Psoas muscle (tissue), 7 donors: ENCODE measurements at regions not wholly inside any gene's neighbourhood (a gene's known extent, or its start where the extent isn't known, plus 50 kb on each side); places are given as distances from the start of the nearest gene placed in this dataset.
"Not testable (repeated sequence)": the region's sequence is repeated elsewhere in the genome, so short reads cannot be mapped to it uniquely, and the experiment has no call there.

Source experiments
- ATAC-seq, 4 donors: fragments of 200-7000 bp; cut with Tn5 transposase; one replicate each; pipeline ENCODE4 v1.9.1; 2020; ENCODE audit warnings: moderate library complexity in 3 of 4, mild to moderate bottlenecking in 2 of 4
- DNase-seq, 2 donors: peaks; one replicate each; pipeline ENCODE4 v3.0.0-alpha.2; 2020
- H3K27ac ChIP-seq: fragments of 200-600 bp; one replicate; pipeline ENCODE4 v1.8.0; 2022
- H3K27me3 ChIP-seq, 3 donors: fragments of 200-600 bp in 1 of 3; one replicate each; pipeline versions ENCODE4 v1.6.1 to v1.8.0; 2013 to 2022; ENCODE audit warnings: low read length in 2 of 3, mild to moderate bottlenecking in 2 of 3, moderate library complexity in 1 of 3; ENCODE audit not compliant: insufficient read depth in 3 of 3
- H3K36me3 ChIP-seq, 2 donors: fragments of 200-600 bp in 1 of 2; one replicate each; pipeline versions ENCODE4 v1.6.1 to v1.8.0; 2013 to 2022; ENCODE audit warnings: low read depth in 1 of 2, mild to moderate bottlenecking in 1 of 2, moderate library complexity in 1 of 2; ENCODE audit not compliant: insufficient read depth in 1 of 2
- H3K4me1 ChIP-seq: fragments of 200-600 bp; one replicate; pipeline ENCODE4 v1.8.0; 2022
- H3K4me3 ChIP-seq: fragments of 200-600 bp; one replicate; pipeline ENCODE4 v1.8.0; 2022; ENCODE audit warnings: mild to moderate bottlenecking
- H3K9me3 ChIP-seq: fragments of 200-600 bp; one replicate; pipeline ENCODE4 v1.8.0; 2022
- CTCF ChIP-seq: fragments of 200-600 bp; IDR thresholded peaks from one replicate; pipeline ENCODE4 v1.8.0; 2022; ENCODE audit warnings: antibody characterized with exemption
- WGBS, 3 donors: extraction: QIAGEN DNeasy Blood & Tissue Kit; methylation state at CpG; one replicate each; pipeline versions ENCODE4 v1.1.6 to v1.1.7; 2013; 5-methylcytosine and 5-hydroxymethylcytosine counted together
- intact Hi-C, 2 donors: fragments of 100-400 bp; cut with DNase I; formaldehyde crosslinking; loops; one replicate each; pipeline versions ENCODE4 v1.11.0 to v1.14.2; 2022
- donor health status: healthy with polysubstance abuse.
- donor health status: DM: no; HTN: no; CAD: no; lungs with moderate emphysema.
- donor health status: Bipolar disorder and iron deficiency.
- donor health status: healthy.
- donor health status: DM: yes; HTN: yes; CAD: no.
- donor health status: DM: no; HTN: no; CAD: no.
- donor health status: DM: yes; HTN: yes; CAD: no.

DNA sequence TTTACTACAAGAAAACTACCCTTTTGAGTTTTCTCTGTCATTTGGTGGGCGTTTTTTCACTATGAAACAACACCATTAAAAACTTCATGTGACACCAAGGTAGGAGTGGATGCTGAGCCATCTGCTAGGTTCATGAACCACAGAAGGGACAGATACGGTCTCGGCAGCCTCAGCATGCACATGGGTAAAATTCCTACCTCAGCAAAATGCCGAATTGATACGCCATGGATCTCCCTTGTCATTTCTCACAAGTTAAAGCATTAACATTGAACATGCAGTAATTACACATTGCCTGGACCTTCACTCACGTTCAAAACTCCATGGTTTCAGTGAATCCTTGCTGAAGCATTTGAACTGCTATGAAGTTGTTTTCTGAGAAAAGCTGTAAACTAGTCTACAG, 121.5 kb upstream of the EGR2 start:
- WGBS, 3 donors, result 87 to 91% (median 89%) methylated on average over 6 of the region's 6 CpGs
- intact Hi-C loops, result no loop called here
- H3K27me3 ChIP-seq, result no peaks in the 10 kb centered on the region
- no peaks in the 10 kb centered on the region for H3K9me3 ChIP-seq
- H3K4me1 ChIP-seq, result no peaks in the 10 kb centered on the region
- TF ChIP-seq CTCF, result no peak
- no peak overlapping the region for H3K27ac ChIP-seq
- ATAC-seq (no peak), DNase-seq (no peak)
- no peaks in the 10 kb centered on the region for H3K36me3 ChIP-seq
- H3K4me3 ChIP-seq, result no peak overlapping the region

GRCh38 chr10:62935022-62935421, 118.9 kb upstream of the EGR2 start:
- intact Hi-C loops, result no loop called here
- no peaks in the 10 kb centered on the region for H3K9me3 ChIP-seq
- ATAC-seq, result no peak
- no peak for DNase-seq
- H3K27ac ChIP-seq, result no peak overlapping the region
- no peaks in the 10 kb centered on the region for H3K27me3 ChIP-seq
- no peaks in the 10 kb centered on the region for H3K36me3 ChIP-seq
- TF ChIP-seq CTCF, result no peak
- no peak overlapping the region for H3K4me3 ChIP-seq
- H3K4me1 ChIP-seq, result no peaks in the 10 kb centered on the region
- WGBS, 3 donors, result 48 to 51% (median 49%) methylated on average over 2 of the region's 2 CpGs

- Histone ChIP-seq H3K4me3 (no peak overlapping the region), H3K27ac (no peak overlapping the region), H3K4me1 (no peaks in the 10 kb centered on the region), H3K36me3 (no peaks in the 10 kb centered on the region), H3K27me3 (no peaks in the 10 kb centered on the region), H3K9me3 (no peaks in the 10 kb centered on the region)
- ATAC-seq (no peak), DNase-seq (no peak)
- intact Hi-C loops, result no loop called here
- WGBS, 3 donors, result 40 to 60% (median 42%) methylated on average over 11 of the region's 11 CpGs
- TF ChIP-seq CTCF, result no peak
Observed at GRCh38 chr10:62934258-62934657, 118.1 kb upstream of the EGR2 start.

DNA sequence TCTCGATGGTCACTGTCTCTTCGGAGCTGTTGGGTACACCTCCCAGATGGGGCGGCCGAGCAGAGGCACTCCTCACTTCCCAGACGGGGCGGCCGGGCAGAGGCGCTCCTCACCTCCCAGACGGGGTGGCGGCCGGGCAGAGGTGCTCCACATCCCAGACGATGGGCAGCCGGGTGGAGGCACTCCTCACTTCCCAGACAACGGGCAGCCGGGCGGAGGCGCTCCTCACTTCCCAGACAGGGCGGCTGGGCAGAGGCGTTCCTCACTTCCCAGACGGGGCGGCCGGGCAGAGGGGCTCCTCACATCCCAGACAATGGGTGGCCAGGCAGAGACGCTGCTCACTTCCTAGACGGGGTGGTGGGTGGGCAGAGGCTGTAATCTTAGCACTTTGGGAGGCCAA, 112.6 kb upstream of the EGR2 start:
- H3K4me3 ChIP-seq, ATAC-seq, H3K36me3 ChIP-seq, H3K27ac ChIP-seq, H3K27me3 ChIP-seq, H3K4me1 ChIP-seq, DNase-seq, H3K9me3 ChIP-seq, intact Hi-C loops: not testable (repeated sequence)
- 79 to 94% (median 92%) methylated on average over 16 to 24 of the region's 24 CpGs for WGBS, 3 donors

- no peaks in the 10 kb centered on the region for H3K4me1 ChIP-seq
- intact Hi-C loops, result no loop called here
- no peaks in the 10 kb centered on the region for H3K27me3 ChIP-seq
- WGBS, 3 donors, result 65 to 93% (median 70%) methylated on average over 1 of the region's 1 CpG
- TF ChIP-seq CTCF, result no peak
- H3K4me3 ChIP-seq, result no peak overlapping the region
- DNase-seq (no peak), ATAC-seq (no peak)
- no peaks in the 10 kb centered on the region for H3K36me3 ChIP-seq
- no peaks in the 10 kb centered on the region for H3K9me3 ChIP-seq
- H3K27ac ChIP-seq, result no peak overlapping the region
Observed at GRCh38 chr10:62926407-62926806, 110.2 kb upstream of the EGR2 start.
